Astrocyte (in vitro differentiated cells and primary cell): ENCODE measurements at regions not wholly inside any gene's neighbourhood (a gene's known extent, or its start where the extent isn't known, plus 50 kb on each side); places are given as distances from the start of the nearest gene placed in this dataset.

ENCODE experiments used
- DNase-seq: peaks from one replicate; pipeline ENCODE4 v3.0.0-alpha.2; 2010; ENCODE audit warnings: low read depth
- FAIRE-seq: peaks from 2 replicates; lab custom pipeline; 2011; peaks lifted over from hg19 to GRCh38; lab: Jason Lieb, UNC
- H2AFZ ChIP-seq: 2 replicates; pipeline ENCODE4 v1.6.0; 2012; ENCODE audit warnings: low read depth, low read length, inconsistent platforms
- H3K27ac ChIP-seq: 2 replicates; pipeline ENCODE4 v1.5.1; 2011; ENCODE audit warnings: low read depth, low read length, inconsistent platforms
- H3K27me3 ChIP-seq: 2 replicates; pipeline ENCODE4 v1.6.0; 2011; ENCODE audit warnings: low read length, inconsistent platforms; ENCODE audit not compliant: insufficient read depth
- H3K36me3 ChIP-seq: 2 replicates; pipeline ENCODE4 v1.5.1; 2011; ENCODE audit warnings: low read length, inconsistent platforms; ENCODE audit not compliant: insufficient read depth
- H3K4me1 ChIP-seq: 2 replicates; pipeline ENCODE4 v1.5.1; 2011; ENCODE audit warnings: low read length, inconsistent platforms; ENCODE audit not compliant: insufficient read depth
- H3K4me2 ChIP-seq: 2 replicates; pipeline ENCODE4 v1.6.0; 2012; ENCODE audit warnings: low read length, inconsistent platforms
- H3K4me3 ChIP-seq: 2 replicates; pipeline ENCODE4 v1.5.1; 2011; ENCODE audit warnings: low read depth, mild to moderate bottlenecking, low read length, inconsistent platforms; ENCODE audit not compliant: insufficient read depth
- H3K79me2 ChIP-seq: 2 replicates; pipeline ENCODE4 v1.6.0; 2012; ENCODE audit warnings: mild to moderate bottlenecking, low read length, inconsistent platforms; ENCODE audit not compliant: insufficient read depth
- H3K9ac ChIP-seq: 2 replicates; pipeline ENCODE4 v1.6.0; 2012; ENCODE audit warnings: mild to moderate bottlenecking, low read length, inconsistent platforms
- H3K9me3 ChIP-seq: 2 replicates; pipeline ENCODE4 v1.5.1; 2012; ENCODE audit warnings: low read depth, mild to moderate bottlenecking, low read length, inconsistent platforms; ENCODE audit not compliant: insufficient read depth
- H4K20me1 ChIP-seq: 2 replicates; pipeline ENCODE4 v1.6.0; 2012; ENCODE audit warnings: low read length, inconsistent platforms; ENCODE audit not compliant: insufficient read depth
- H3K27ac Mint-ChIP-seq: one replicate; pipeline ENCODE4 v1.8.0; 2021; ENCODE audit warnings: mild to moderate bottlenecking, mixed read lengths; ENCODE audit not compliant: unreplicated experiment
- H3K27me3 Mint-ChIP-seq: one replicate; pipeline ENCODE4 v1.8.0; 2021; ENCODE audit warnings: low read depth, mixed read lengths; ENCODE audit not compliant: unreplicated experiment
- H3K36me3 Mint-ChIP-seq: one replicate; pipeline ENCODE4 v1.8.0; 2021; ENCODE audit warnings: low read depth, mixed read lengths; ENCODE audit not compliant: unreplicated experiment
- H3K4me1 Mint-ChIP-seq: one replicate; pipeline ENCODE4 v1.8.0; 2021; ENCODE audit warnings: low read depth, mixed read lengths; ENCODE audit not compliant: unreplicated experiment
- H3K4me3 Mint-ChIP-seq: one replicate; pipeline ENCODE4 v1.8.0; 2021; ENCODE audit warnings: mild to moderate bottlenecking, moderate library complexity, mixed read lengths; ENCODE audit not compliant: unreplicated experiment
- H3K9me3 Mint-ChIP-seq: one replicate; pipeline ENCODE4 v1.8.0; 2021; ENCODE audit warnings: mild to moderate bottlenecking, mixed read lengths; ENCODE audit not compliant: unreplicated experiment
- EZH2 ChIP-seq: IDR thresholded peaks from 2 replicates; pipeline ENCODE4 v1.6.1; 2012; ENCODE audit warnings: mild to moderate bottlenecking, low read length, inconsistent platforms; ENCODE audit not compliant: insufficient read depth
- TF ChIP-seq, protein P1 (sequence below): IDR thresholded peaks from 2 replicates; pipeline ENCODE4 v1.5.1; 2011; ENCODE audit warnings: low read depth, mild to moderate bottlenecking, inconsistent platforms, low read length, moderate library complexity; ENCODE audit not compliant: insufficient read depth

DNA sequence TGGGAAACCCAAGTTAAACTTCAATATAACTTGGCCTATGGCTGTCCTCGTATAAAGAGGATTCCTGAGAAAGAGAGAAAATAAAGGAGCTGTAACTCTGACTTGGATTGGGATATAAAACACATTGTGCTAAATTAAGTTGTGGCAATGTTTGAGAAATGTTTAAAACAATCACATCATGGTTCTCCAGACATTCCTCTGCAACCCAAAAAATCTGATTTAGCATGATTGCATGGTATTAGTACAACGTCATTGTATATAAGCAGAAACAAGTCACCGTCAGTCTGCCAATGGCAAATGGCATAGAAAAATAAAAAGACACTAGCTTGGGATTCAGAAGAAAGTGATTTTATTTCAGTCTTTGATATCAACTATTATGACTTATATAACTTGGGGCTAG is 140.2 kb upstream of the FAM83B start:
- Histone ChIP-seq H4K20me1 (no peaks in the 10 kb centered on the region), H3K36me3 (no peaks in the 10 kb centered on the region), H3K79me2 (no peaks in the 10 kb centered on the region), H3K4me1 (no peaks in the 10 kb centered on the region), H3K4me2 (no peak overlapping the region), H3K4me3 (no peak overlapping the region), H3K9me3 (no peaks in the 10 kb centered on the region), H2AFZ (no peak overlapping the region), H3K9ac (no peak overlapping the region), H3K27me3 (no peaks in the 10 kb centered on the region), H3K27ac (no peak overlapping the region)
- no peak for FAIRE-seq
- TF ChIP-seq, protein P1, sequence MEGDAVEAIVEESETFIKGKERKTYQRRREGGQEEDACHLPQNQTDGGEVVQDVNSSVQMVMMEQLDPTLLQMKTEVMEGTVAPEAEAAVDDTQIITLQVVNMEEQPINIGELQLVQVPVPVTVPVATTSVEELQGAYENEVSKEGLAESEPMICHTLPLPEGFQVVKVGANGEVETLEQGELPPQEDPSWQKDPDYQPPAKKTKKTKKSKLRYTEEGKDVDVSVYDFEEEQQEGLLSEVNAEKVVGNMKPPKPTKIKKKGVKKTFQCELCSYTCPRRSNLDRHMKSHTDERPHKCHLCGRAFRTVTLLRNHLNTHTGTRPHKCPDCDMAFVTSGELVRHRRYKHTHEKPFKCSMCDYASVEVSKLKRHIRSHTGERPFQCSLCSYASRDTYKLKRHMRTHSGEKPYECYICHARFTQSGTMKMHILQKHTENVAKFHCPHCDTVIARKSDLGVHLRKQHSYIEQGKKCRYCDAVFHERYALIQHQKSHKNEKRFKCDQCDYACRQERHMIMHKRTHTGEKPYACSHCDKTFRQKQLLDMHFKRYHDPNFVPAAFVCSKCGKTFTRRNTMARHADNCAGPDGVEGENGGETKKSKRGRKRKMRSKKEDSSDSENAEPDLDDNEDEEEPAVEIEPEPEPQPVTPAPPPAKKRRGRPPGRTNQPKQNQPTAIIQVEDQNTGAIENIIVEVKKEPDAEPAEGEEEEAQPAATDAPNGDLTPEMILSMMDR, result no peak
- no peak for TF ChIP-seq EZH2
- H3K27ac Mint-ChIP-seq, result no peak overlapping the region
- H3K4me3 Mint-ChIP-seq, result no peak overlapping the region
- no peak for DNase-seq
- no peaks in the 10 kb centered on the region for H3K9me3 Mint-ChIP-seq
- no peaks in the 10 kb centered on the region for H3K36me3 Mint-ChIP-seq
- peaks cover 3% of the 10 kb centered on the region for H3K27me3 Mint-ChIP-seq
- H3K4me1 Mint-ChIP-seq, result no peaks in the 10 kb centered on the region

DNA sequence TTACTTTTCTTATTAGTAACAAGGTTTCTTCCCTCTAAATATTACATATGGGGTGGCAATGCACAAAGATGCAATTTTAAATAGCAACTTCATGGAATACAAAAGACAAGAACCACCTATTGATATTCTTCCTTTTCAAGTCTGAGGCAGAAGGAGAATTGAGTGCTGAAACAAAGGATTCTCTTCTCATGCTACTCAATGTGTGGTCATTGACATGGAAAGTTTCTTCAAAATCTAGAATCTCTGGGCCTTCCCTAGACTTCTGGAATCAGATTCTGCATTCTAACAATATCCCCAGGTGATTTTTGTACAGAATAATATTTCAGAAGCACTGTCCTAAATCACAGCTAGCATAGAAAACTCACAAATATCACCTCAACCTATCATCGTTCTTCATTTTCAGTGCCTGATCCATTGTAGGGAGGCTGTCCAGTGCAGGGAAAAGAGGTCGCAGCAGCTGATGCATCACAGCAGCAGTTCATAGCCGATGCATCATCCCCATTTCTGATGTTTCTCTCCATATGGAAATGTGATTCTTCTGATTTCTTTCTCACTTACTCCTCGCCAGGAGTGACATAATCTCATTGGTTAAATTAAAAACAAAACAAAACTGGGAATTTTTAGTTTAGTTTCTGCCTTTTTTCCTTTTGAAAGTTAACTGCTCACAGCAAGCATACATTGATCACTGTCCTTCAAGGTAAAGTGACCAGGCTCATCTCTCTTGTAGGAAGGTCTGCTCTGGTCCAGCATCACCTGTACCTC is 139.5 kb upstream of the FAM83B start:
- Histone ChIP-seq H3K79me2 (no peaks in the 10 kb centered on the region), H3K4me2 (no peak overlapping the region), H3K27ac (no peak overlapping the region), H3K4me1 (no peaks in the 10 kb centered on the region), H2AFZ (no peak overlapping the region), H3K9ac (no peak overlapping the region), H3K27me3 (no peaks in the 10 kb centered on the region), H4K20me1 (no peaks in the 10 kb centered on the region), H3K9me3 (no peaks in the 10 kb centered on the region), H3K4me3 (no peak overlapping the region), H3K36me3 (no peaks in the 10 kb centered on the region)
- FAIRE-seq (no peak), DNase-seq (no peak)
- no peaks in the 10 kb centered on the region for H3K4me1 Mint-ChIP-seq
- H3K27me3 Mint-ChIP-seq, result peaks cover 3% of the 10 kb centered on the region
- no peak overlapping the region for H3K4me3 Mint-ChIP-seq
- TF ChIP-seq, protein P1, result no peak
- no peak for TF ChIP-seq EZH2
- no peaks in the 10 kb centered on the region for H3K36me3 Mint-ChIP-seq
- H3K27ac Mint-ChIP-seq, result no peak overlapping the region
- no peaks in the 10 kb centered on the region for H3K9me3 Mint-ChIP-seq

DNA sequence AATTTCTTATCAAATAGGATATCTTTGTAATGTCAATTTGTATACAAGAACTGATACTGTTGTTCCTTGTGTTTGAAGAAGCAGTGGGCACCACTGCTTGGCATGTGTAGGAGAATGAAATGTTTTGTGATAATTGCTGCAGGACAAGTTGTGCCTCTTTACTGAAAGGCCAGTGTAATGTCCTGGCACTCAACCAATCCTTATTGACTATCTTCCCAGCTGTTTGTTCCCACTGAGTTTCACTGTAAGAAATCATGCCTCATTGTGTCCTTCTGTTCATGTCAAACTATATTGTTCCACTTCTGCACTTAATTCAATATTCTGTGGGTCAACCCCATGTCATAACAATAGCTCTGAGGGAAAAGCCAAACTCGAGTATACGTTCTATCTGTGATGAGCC is 136.1 kb upstream of the FAM83B start:
- no peaks in the 10 kb centered on the region for H3K9me3 Mint-ChIP-seq
- H3K36me3 Mint-ChIP-seq, result no peaks in the 10 kb centered on the region

More for the DNA sequence above, 136.1 kb upstream of the FAM83B start:
- H3K4me3 ChIP-seq, result no peak overlapping the region
- H4K20me1 ChIP-seq, result no peaks in the 10 kb centered on the region
- H3K36me3 ChIP-seq, result no peaks in the 10 kb centered on the region
- no peaks in the 10 kb centered on the region for H3K27me3 ChIP-seq
- no peaks in the 10 kb centered on the region for H3K79me2 ChIP-seq
- H3K4me1 ChIP-seq, result no peaks in the 10 kb centered on the region
- no peaks in the 10 kb centered on the region for H3K4me1 Mint-ChIP-seq
- no peak overlapping the region for H3K27ac Mint-ChIP-seq
- H3K9ac ChIP-seq, result no peak overlapping the region
- DNase-seq, result no peak
- no peak for TF ChIP-seq EZH2
- TF ChIP-seq, protein P1, result no peak
- no peak for FAIRE-seq
- H3K27ac ChIP-seq, result no peak overlapping the region
- H3K4me2 ChIP-seq, result no peak overlapping the region
- peaks cover 3% of the 10 kb centered on the region for H3K27me3 Mint-ChIP-seq
- no peak overlapping the region for H2AFZ ChIP-seq
- no peak overlapping the region for H3K4me3 Mint-ChIP-seq
- H3K9me3 ChIP-seq, result no peaks in the 10 kb centered on the region
